GM21576 (cell line): ENCODE measurements at regions not wholly inside any gene's neighbourhood (a gene's known extent, or its start where the extent isn't known, plus 50 kb on each side); places are given as distances from the start of the nearest gene placed in this dataset.
"Not testable (repeated sequence)": the region's sequence is repeated elsewhere in the genome, so short reads cannot be mapped to it uniquely, and the experiment has no call there.

Source experiments
- ATAC-seq: cut with Tn5 transposase; IDR thresholded peaks from one replicate; pipeline ENCODE4 v1.9.1; 2021; ENCODE audit warnings: mild to moderate bottlenecking, moderate library complexity; ENCODE audit not compliant: unreplicated experiment

DNA sequence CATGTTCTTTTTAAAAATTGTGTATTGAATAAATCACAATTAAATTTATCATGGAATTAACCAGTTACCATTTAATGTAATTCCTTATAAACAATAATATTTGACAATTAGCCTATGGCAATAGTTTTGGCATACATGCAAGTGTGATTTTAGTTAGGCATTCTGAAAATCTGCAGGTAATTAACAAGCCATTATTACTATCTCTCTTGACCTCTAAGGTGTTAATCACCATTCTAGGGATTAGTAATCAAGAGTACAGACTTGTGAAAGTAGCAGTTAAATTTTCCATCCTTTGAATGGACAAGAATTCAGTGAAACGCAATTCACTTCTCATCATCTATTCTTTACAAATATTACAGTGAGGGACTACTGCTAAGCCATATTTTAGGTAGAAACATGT, 127.7 kb upstream of the CHST9 start:
- ATAC-seq = no peak

DNA sequence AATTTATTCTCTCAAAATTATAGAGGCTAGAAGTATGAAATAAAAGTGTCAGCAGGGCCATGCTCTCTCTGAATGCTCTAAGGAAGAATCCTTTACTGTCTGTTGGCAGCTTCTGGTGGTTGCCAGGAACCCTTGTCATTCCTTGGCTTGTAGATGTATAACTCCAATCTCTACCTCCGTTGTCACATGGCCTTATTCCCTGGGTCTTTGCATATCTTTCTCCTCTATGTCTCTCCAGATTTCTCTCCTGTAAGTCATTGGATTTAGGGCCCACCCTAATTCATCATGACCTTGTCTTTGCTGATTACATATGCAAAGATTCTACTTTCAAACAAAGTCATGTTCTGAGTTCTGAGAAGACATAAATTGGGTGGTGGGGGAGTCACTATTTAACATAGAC, 127.0 kb upstream of the CHST9 start:
- no peak for ATAC-seq

DNA sequence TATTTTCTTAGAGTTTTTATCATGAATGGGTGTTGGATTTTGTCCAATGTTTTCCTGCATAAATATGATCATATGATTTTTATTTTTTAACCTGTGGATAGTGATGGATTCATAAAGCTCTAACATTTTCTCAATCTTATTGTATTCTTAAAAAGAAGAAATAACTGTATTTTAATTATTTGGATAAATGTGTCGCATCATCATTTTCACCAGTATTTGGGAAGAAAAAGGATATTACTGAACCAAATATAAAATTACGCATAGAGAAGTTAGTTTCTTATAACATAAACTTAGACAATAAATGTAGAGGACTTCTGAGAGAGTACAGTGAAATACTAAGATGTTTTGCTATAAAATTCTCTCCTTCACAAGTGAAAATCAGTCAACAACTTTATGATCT, 126.0 kb upstream of the CHST9 start:
- ATAC-seq = no peak

DNA sequence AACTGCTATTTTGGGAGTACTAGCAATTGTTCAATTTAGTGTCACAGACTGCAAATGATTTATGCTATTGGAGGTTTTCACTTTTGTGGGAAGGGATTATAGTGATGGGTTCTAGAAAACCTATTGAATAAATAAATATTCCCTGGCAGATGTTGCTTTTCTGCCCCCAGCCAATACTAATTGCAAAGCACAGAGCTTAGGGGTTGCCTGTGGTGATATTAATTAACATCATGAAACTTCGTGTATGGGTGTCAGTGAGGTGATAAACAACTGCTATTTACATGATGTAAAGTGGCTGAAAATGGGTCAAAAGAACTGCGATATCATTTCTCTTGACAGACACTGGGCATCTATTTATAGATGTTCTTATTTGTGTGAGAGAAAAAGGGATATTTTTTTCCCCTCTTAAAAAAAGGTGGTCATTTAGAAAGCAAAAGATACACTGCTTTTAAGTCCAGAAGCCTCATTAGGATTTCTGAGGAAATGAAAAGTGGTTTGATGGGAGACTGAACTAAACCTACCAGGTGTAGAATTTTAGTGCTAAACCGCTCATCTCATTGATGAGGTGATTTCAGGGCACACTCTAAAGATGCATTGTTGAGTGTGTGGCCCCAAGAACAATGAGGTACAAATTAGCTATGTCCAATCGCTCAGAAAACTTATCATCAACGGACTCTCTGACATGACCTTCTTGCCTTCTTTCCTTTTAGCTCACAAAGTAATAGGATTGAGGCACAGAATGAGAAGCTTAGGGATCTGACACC, 116.7 kb upstream of the CHST9 start:
- no peak for ATAC-seq

DNA sequence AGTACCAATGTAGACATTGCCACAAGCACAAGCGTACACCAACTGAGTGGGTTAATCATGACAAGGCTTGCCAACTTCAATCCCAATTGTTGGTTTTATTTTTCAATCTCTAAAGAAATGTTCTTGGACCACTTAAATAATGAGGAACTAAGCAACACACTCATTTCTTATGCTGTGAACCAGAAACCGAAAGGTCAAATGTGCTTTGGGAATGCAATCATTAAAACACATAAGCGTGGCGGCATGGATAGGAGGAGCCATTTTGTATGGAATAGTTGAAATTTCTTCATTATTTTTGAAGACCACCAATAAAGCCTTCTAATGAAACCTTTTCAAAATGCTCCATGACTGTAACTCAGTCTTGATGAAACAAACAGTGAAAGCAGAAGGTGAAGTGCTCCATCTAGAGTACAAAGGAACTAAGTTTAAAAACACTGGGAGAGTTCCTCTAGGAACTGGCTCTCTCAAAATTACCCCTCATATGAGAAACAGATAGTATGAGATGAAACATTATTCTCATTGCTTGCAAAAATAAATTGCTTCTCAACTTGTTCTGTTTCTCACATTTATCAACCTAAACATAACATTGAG, 113.2 kb upstream of the CHST9 start:
- no peak for ATAC-seq

DNA sequence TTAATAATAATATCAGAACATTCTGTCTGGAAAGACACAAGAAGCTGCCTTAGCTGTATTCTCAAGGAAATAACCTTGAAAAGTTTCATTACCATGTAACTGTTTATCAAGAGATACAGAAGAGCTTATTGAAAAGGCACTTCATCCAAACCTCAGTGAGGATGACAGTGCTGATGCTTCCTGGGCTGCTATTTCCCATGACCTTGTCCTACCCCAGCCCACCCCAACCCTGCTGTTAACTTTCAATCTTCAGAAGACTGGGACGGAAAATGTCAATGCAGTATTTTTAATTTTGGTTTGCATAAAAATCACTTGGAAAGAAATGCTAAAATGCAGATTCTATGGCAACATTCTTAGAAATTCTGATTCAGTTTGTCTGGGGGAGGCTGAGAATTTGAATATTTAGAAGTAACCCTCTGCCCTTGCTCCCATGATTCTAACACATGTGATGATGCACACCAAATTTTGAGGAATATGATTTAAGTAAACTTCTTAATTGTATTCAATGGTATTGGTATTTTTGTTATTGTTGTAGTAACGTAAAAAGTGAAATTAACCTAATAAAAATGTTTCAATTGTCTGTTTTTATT, 101.0 kb upstream of the CHST9 start:
- not testable (repeated sequence) for ATAC-seq

DNA sequence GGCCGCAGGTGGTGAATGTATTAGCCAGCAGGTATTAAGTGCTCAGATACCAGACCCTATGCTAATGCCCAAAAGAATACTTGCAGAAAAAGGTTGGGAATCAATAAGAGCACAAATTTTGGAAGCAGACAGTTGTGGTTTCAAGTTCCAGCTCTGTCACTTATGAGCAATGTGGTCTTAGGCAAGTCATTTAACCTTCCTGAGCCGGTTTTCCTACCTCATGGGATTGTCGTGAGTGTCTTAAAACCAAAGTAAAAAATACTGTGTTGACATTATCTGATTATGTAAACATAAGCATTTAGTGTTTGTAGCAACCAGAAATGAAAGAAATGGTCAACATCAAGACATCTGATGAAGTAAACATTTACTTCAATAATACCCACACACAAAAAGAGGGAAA, 93.0 kb upstream of the CHST9 start:
- ATAC-seq = no peak

DNA sequence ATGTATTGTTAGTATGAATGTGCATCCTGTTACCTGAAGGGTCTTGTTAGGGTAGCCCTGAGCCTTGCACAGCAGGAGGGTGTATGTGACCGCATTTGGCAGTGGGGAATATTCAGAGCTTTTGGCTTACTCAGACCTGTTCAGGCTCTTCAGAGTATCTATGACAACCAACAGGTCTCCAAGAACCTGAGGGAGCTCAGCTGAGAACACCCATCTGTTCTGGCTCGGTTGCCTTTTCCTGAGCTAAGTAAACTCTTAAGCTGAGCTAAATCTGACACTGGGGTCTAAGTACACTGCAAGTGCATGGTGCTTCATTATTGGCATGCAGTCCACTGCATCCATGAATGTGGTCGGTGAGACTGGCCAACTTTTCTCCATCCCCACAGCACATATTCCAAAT, 92.4 kb upstream of the CHST9 start:
- no peak for ATAC-seq

DNA sequence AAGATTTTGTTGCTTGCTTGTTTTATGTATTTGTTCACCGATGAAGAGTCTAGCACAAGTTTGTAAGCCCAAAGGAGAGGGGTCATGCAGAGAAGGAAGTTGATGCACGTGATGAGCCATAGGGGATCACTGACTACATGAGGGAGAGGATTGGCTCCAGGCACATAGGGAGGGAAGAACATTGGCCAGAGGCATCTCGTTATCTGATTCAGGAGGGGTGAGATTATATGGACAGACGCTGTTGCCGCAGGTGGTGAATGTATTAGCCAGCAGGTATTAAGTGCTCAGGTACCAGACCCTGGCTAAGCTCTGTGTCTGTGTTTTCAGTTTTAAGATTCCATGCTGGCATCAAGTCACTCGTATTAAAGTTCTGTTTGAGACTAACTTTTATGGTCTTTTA, 91.8 kb upstream of the CHST9 start:
- ATAC-seq = no peak

DNA sequence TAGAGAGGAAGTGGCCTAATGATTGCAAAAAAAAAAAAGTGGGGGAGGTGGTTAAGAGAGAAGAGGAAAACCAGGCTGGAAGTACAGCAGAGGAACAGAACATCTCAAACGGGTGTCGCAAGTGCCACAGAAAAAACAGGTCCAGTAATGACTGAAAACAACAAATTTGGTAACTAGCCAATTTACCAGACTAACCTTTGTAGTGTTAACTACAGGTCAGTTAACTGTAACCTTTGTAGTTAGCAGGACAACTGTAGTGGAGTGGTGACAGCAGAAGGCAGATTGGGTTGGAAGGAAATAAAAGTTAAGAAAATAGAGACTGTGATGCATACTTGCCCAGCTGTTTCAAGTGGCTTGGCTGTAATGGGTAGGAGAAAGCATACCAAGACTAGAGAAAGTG, 91.4 kb upstream of the CHST9 start:
- ATAC-seq = no peak

DNA sequence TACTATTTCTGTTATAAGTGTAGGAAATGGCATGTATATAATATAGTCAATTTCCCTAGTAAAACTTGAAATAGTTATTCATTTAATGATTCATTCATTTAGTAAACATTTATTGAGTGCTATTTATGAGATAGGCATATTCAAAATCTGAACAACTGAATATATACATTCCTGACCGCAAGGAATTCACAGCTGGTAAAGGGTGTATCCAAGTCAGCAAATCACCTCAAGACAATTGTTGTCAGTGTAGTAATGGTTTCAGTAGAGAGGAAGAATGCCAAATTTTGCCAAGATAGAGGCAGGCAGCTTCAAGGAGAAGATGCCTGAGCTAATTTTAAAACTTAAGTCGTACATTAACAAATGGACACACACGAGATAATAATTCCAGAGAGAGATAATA, 89.8 kb upstream of the CHST9 start:
- no peak for ATAC-seq

DNA sequence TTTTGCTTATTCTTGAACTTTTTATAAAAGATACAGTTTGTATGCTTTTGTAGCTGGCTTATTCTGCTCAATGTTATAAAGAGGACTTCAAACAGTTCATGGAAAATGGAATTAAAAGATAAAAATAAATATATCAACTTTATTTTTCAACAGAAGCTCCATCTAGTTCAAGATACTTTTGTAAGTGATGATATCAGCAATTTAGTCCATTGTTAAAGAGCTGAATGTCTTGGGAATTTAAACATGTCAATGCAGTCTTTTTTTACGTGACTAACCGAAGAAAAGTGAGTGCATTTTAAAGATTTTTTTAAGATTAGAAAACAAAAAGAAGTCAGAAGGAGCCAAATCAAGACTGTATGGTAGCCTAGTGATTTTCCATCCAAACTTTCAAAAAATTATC, 85.4 kb upstream of the CHST9 start:
- no peak for ATAC-seq

DNA sequence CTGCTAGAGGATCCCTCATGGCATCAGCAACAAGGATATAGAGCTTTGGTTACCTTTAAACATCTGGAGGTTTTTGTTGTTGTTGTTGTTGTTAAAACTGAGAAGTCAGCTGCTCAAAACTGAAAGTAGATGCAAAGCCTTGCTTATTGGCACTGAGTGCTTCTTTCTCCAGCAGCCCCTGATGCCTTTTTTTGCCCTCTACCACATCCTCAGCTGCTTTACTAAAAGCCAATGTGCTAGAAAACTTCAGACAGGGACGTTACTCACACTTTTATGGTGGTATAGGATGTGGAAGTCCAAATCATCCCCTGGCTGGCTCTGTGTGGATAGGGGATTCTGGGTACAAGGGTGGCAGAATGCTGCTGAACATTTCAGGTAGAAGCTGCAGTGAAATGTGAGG, 78.3 kb upstream of the CHST9 start:
- ATAC-seq = no peak

DNA sequence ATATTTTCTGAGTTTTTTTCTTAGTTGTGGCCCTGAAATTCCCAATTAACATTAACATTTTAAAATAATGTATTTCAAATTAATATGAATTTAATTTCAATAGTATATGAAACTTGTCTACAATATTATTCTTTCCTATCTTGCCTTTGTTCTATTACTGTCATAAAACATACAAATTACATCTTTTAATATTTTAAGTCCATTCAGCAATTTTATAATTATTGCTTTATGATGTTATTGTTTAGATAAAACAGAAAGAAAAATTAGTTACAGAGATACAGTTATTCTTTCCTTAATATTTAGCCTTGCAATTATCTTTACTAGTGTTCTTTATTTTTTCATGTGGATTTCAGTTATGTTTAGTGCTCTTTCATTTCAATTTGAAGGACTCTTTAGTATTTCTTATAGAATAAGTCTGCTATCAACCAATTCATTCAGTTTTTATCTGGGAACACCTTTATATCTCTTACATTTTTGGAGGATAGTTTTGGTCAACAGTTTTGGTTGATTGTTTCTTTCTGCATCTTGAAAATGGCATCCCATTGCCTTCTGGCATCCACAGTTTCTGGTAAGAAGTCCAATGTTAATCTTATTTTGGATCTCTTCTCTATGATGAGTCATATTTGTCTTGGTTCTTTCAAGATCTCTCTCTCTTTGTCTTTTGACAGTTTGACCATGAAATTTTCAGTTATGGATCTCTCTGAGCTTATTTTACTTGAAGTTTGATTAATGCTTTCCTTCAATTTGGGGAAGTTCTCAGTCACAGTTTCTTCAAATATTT, 76.9 kb upstream of the CHST9 start:
- no peak for ATAC-seq

DNA sequence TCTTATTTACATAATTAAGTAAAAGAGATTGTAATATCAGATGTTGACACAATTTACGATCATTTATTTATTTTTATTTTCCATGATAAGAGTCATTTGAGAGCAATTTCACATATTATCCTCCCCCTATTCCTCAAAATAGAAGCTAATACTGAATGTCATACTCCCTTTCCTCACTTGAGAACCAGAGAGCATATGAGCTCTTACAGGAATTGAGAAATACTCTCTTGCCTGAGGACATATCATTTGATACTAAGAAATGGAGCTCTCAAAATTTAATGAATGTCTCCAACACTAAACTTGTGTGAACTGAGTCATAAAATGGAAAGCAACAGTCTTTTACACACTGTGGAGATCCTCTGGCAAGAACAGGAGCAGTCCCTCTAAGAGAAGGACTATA, 68.5 kb upstream of the CHST9 start:
- no peak for ATAC-seq

DNA sequence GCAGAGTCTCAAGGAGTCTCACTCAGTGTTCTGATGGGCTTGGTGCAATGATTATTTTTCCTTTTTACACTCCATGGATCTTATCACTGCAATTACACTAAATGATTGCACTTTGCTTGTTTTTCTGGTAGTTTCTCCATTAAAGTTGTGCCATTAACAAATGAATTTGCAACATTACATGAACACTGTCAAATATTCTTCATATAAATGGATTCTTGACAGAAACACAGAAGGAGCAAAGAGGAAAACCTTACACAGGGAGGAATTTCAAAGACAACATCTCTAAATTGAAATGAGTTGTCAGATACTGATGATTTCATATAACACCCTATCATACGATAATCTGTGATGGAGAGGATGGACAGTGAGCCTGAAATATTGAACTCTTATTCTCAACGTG, 65.4 kb upstream of the CHST9 start:
- no peak for ATAC-seq

DNA sequence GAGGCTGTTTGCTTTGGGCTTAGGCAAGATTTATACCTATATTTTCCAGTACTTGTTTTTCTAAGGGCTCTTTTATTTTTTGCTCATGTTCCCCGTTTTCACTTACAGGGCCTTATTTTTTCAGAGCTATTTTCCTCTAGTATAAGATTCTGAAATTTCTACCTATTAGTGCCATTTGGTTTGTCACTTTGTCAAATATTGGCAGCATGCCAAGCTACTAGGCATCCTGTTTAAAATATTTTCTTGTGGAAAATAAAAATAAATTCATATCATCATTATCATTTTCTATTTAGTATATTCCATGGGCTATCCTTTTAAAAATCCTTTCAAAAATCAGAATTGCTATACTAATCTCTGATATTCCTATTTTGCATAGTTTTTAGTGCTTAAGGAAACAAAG, 64.8 kb upstream of the CHST9 start:
- no peak for ATAC-seq

DNA sequence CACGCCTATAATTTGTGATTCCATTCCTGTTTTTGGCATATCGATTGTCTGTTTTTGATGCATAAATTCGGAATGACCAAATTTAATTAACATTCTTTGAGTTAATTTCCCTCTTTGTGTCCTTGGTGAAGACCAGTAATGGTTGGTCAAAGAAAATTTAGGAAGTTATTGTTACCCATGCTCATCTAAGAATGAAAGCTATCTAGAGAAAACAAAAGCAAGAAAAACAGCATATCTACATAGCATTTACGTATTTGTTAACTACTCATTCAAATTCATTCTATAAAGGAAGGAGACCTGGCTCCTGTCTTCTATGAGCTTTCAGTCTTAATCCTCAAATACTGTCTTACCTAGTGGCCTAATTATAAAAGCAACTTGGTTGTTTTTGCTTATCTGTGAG, 59.2 kb upstream of the CHST9 start:
- no peak for ATAC-seq

DNA sequence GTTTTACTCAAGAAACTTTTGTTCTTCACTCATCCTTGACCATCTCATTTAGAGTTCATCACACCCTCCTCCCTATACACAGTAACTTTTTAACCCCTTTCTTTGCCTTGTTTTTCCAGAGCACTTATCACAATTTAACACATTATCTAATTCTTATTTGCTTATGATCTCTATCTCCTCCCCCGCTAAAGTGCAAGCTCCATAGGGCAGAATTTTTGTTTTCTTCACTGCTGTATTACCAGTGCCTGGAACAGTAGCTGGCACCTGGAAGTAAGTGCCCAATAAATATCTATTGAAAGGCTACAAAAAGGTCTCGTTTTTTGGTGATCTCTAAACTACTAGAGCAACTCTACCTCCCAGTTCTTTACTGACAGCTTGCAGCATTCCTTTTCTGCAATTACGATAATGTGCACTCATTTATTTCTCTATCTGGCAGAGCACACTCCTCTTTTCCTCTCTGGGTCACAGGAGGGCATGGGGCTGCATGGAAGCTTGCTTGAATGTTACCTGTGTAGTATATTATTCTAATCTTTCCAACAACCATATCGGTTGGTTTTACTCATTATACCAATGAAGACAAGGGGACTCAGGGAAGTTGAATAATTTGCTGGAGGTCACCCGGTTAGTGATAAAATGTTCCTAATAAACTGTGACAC, 57.4 kb upstream of the CHST9 start:
- ATAC-seq = no peak

DNA sequence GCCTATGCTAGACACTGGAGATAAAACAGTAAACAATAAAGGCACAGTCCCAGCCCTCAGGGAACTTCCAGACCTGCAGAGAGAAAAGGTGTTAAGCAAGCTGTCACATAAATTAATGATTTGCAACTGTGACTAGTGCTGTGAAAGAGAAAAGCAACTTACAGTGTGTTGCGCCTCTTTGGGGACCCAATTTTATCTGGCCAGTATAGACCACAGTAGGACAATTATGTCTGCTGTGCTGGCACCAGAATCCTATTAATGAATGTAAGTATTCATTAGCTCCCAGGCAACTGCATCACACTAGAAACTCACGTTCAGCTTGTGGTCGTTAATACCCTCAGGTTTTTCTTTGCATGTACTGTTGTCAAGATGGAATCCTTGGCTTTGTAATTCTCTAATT, 55.3 kb upstream of the CHST9 start:
- ATAC-seq = no peak

DNA sequence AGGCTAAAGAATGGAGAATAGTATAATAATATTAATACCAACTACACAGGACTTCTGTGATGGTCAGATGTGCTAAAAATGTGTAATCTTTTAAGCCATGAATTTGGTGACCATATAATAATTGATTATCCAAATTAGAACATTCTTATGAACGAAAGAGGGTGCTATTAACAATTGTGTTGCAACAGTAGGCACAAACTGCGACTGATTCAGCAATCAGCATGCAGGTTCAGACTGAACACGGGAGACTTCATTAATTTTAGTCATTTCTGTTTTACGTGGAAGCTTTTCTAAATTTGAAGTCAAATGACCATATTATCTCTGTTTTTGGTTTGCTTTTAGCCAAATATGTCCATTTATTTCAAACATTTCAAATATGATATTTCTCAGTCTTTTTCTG, 54.6 kb upstream of the CHST9 start:
- no peak for ATAC-seq
